Thymus (tissue), 11 donors: ENCODE measurements at regions not wholly inside any gene's neighbourhood (a gene's known extent, or its start where the extent isn't known, plus 50 kb on each side); places are given as distances from the start of the nearest gene placed in this dataset.

Experiments
- DNase-seq, 9 donors: peaks; one replicate each; pipeline ENCODE4 v3.0.0-alpha.2; 2013; ENCODE audit warnings: low spot score in 9 of 9, low read depth in 6 of 9, missing footprints in 1 of 9
- H3K27ac ChIP-seq, 2 donors: one replicate each; pipeline ENCODE4 v1.5.1; 2013; ENCODE audit warnings: control low read depth in 1 of 2, low read depth in 1 of 2, low read length in 1 of 2, mild to moderate bottlenecking in 1 of 2, moderate library complexity in 1 of 2
- H3K27me3 ChIP-seq, 2 donors: one replicate each; pipeline ENCODE4 v1.5.1; 2013; ENCODE audit warnings: low read length in 1 of 2; ENCODE audit not compliant: control insufficient read depth in 2 of 2, insufficient read depth in 1 of 2
- H3K36me3 ChIP-seq, 2 donors: one replicate each; pipeline ENCODE4 v1.5.1; 2013; ENCODE audit warnings: low read length in 1 of 2, mild to moderate bottlenecking in 1 of 2, moderate library complexity in 1 of 2; ENCODE audit not compliant: control insufficient read depth in 2 of 2, insufficient read depth in 2 of 2
- H3K4me1 ChIP-seq, 2 donors: one replicate each; pipeline ENCODE4 v1.5.1; 2013; ENCODE audit warnings: low read length in 2 of 2; ENCODE audit not compliant: control insufficient read depth in 2 of 2, insufficient read depth in 2 of 2
- H3K4me3 ChIP-seq, 2 donors: one replicate each; pipeline ENCODE4 v1.5.1; 2013; ENCODE audit warnings: low read length in 2 of 2, control low read depth in 1 of 2, mild to moderate bottlenecking in 1 of 2
- H3K9me3 ChIP-seq, 2 donors: one replicate each; pipeline ENCODE4 v1.5.1; 2013; ENCODE audit warnings: low read length in 1 of 2, mild to moderate bottlenecking in 1 of 2; ENCODE audit not compliant: control insufficient read depth in 2 of 2, insufficient read depth in 1 of 2
- WGBS: extraction: QIAGEN DNeasy Blood & Tissue Kit; methylation state at CpG from one replicate; pipeline ENCODE4 v1.1.7; 2013; 5-methylcytosine and 5-hydroxymethylcytosine counted together
- donor health status: healthy.

DNA sequence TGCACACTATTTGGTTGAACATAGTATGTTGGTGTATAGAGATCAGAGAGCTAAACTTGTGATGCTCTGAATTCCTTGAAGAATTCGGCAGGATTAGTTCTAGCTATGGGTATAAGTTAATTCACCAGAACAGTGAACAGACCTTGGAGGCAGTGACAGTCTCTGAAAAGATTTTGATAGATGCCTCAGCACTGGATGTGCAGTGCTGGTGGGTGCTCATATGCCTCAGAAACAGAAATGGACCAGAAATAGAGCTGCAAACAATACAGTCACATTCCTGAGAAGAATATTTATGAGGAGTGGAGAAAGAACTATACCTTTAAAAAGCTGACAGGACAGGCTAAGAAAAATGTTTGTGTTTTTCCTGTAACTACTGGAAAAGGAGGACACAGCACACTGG is 747.7 kb downstream of the KCTD16 start:
- no peaks in the 10 kb centered on the region for H3K4me1 ChIP-seq
- no peak for DNase-seq
- no peak overlapping the region for H3K27ac ChIP-seq
- H3K27me3 ChIP-seq = no peaks in the 10 kb centered on the region
- H3K4me3 ChIP-seq = no peak overlapping the region
- WGBS = 91% methylated on average over 1 of the region's 1 CpG
- H3K36me3 ChIP-seq = no peaks in the 10 kb centered on the region
- no peaks in the 10 kb centered on the region for H3K9me3 ChIP-seq

DNA sequence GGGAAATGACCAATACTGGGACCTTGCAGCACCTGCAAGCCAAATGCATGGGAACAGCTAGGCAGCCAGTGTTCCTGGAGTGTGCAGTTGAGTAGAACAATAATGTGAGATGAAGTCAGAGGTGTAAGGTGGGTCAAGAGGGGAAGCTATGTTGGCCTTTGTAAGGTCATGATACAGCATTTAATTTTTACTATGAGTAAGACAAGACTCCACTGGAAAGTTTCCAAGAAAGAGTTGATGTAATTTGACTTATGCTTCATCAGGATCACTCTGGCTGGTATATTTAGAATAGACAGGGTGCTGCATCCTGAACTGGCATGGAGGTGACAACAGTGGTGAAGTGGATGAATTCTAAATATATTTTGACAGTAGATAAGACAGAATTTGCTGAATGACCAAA is 744.8 kb downstream of the KCTD16 start:
- Histone ChIP-seq H3K36me3 (no peaks in the 10 kb centered on the region), H3K27ac (no peak overlapping the region), H3K9me3 (no peaks in the 10 kb centered on the region), H3K4me3 (no peak overlapping the region), H3K27me3 (no peaks in the 10 kb centered on the region), H3K4me1 (no peaks in the 10 kb centered on the region)
- no peak for DNase-seq

GRCh38 chr5:144913661-144914060 is 743.0 kb downstream of the KCTD16 start:
- Histone ChIP-seq H3K36me3 (no peaks in the 10 kb centered on the region), H3K27ac (no peak overlapping the region), H3K9me3 (no peaks in the 10 kb centered on the region), H3K27me3 (no peaks in the 10 kb centered on the region), H3K4me1 (no peaks in the 10 kb centered on the region), H3K4me3 (no peak overlapping the region)
- WGBS = 79% methylated on average over 2 of the region's 2 CpGs
- DNase-seq = no peak

GRCh38 chr5:144896473-144896872 is 725.8 kb downstream of the KCTD16 start:
- H3K9me3 ChIP-seq = no peaks in the 10 kb centered on the region
- H3K4me1 ChIP-seq = no peaks in the 10 kb centered on the region
- no peaks in the 10 kb centered on the region for H3K27me3 ChIP-seq
- no peak for DNase-seq
- H3K27ac ChIP-seq = no peak overlapping the region
- H3K36me3 ChIP-seq = no peaks in the 10 kb centered on the region
- WGBS = 94% methylated on average over 2 of the region's 2 CpGs
- no peak overlapping the region for H3K4me3 ChIP-seq

DNA sequence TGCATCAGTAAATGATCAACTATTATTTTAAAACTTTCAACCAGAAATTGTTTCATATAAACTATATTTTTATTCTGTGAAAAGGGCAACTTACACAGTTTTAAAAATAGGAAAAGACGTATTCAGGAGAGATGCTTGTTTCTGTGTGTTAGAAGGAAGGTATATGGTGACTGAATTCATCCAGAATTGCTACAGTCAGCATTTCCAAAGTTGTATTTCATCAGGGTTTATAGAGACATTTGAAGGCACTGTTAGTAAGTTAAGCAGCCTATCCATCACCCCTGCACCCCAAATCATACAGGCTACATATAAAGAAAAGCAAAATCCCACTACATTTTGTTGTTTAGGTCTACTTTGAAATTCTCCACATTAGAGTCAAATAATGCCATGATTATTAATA is 716.0 kb downstream of the KCTD16 start:
- H3K27ac ChIP-seq = no peak overlapping the region
- peaks cover 0 to 15% of the 10 kb centered on the region in 2 donors for H3K9me3 ChIP-seq
- 90% methylated on average over 1 of the region's 1 CpG for WGBS
- no peak overlapping the region for H3K4me3 ChIP-seq
- no peaks in the 10 kb centered on the region for H3K36me3 ChIP-seq
- no peaks in the 10 kb centered on the region for H3K27me3 ChIP-seq
- DNase-seq = no peak
- H3K4me1 ChIP-seq = no peaks in the 10 kb centered on the region

- no peak for DNase-seq
- no peak overlapping the region for H3K4me3 ChIP-seq
- no peaks in the 10 kb centered on the region for H3K4me1 ChIP-seq
- no peaks in the 10 kb centered on the region for H3K27me3 ChIP-seq
- 97% methylated on average over 3 of the region's 3 CpGs for WGBS
- no peak overlapping the region for H3K27ac ChIP-seq
- no peaks in the 10 kb centered on the region for H3K36me3 ChIP-seq
- H3K9me3 ChIP-seq = no peaks in the 10 kb centered on the region
Measured at GRCh38 chr5:144882739-144883283, 712.1 kb downstream of the KCTD16 start.

- H3K4me1 ChIP-seq = no peaks in the 10 kb centered on the region
- H3K36me3 ChIP-seq = no peaks in the 10 kb centered on the region
- no peaks in the 10 kb centered on the region for H3K27me3 ChIP-seq
- H3K27ac ChIP-seq = no peak overlapping the region
- no peak for DNase-seq
- H3K4me3 ChIP-seq = no peak overlapping the region
- WGBS = 92% methylated on average over 2 of the region's 2 CpGs
- no peaks in the 10 kb centered on the region for H3K9me3 ChIP-seq
Measured at GRCh38 chr5:144880513-144880912, 709.8 kb downstream of the KCTD16 start.

GRCh38 chr5:144876990-144877389 is 706.3 kb downstream of the KCTD16 start:
- H3K27ac ChIP-seq = no peak overlapping the region
- no peaks in the 10 kb centered on the region for H3K4me1 ChIP-seq
- H3K27me3 ChIP-seq = no peaks in the 10 kb centered on the region

DNA sequence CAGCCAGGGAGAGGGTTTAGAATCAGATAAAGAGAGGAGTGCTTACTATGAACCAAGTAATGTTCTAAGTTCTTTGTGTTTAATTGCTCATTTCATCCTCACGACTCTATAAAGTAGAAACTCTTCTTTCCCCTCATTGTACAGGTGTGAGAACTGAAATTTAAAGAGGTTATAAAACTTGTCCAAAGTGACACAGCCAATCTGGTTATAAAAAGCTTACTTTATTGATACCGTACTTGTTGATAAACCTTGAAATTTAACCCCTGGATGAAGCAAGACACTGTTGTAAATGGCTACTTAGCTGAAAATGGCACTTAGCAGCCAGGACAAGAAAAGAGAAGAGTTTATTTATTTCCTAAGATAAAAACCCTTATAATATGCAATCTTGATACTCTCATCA is 702.4 kb downstream of the KCTD16 start:
- no peak overlapping the region for H3K4me3 ChIP-seq
- no peak overlapping the region for H3K27ac ChIP-seq
- H3K9me3 ChIP-seq = no peaks in the 10 kb centered on the region
- no peak for DNase-seq
- no peaks in the 10 kb centered on the region for H3K27me3 ChIP-seq
- WGBS = 87% methylated on average over 2 of the region's 2 CpGs
- no peaks in the 10 kb centered on the region for H3K4me1 ChIP-seq
- no peaks in the 10 kb centered on the region for H3K36me3 ChIP-seq

More at GRCh38 chr5:144876990-144877389, 706.3 kb downstream of the KCTD16 start:
- H3K4me3 ChIP-seq = no peak overlapping the region
- no peaks in the 10 kb centered on the region for H3K9me3 ChIP-seq
- DNase-seq = no peak
- H3K36me3 ChIP-seq = no peaks in the 10 kb centered on the region

DNA sequence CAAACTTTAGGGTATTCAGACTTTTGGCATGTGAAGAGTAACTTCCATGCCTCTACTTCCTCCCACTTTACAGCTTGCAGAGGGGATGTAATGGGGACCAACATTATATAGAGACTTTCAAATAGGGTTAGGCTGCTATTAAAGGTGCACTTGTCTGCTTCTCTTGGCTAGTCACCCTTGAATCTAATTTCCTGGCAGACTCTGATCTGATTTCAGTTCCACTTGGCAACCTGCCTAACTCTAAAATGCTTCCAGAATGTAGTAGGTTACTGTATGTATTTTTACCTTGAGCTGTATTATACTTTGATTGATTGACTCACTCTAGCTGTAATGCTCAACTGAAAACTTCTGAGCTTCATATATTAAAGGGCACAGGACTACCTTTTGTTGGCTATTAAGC is 693.4 kb downstream of the KCTD16 start:
- no peak for DNase-seq
- no peaks in the 10 kb centered on the region for H3K27me3 ChIP-seq
- H3K4me3 ChIP-seq = no peak overlapping the region
- H3K27ac ChIP-seq = no peak overlapping the region
- H3K4me1 ChIP-seq = no peaks in the 10 kb centered on the region
- no peaks in the 10 kb centered on the region for H3K9me3 ChIP-seq
- H3K36me3 ChIP-seq = no peaks in the 10 kb centered on the region
